Stimulated activated CD4-positive, alpha-beta T cell treated with anti-CD3 and anti-CD28 coated beads, TNF-alpha, amount 100 ng/mL, for 1 hour (primary cell): ENCODE measurements at regions not wholly inside any gene's neighbourhood (a gene's known extent, or its start where the extent isn't known, plus 50 kb on each side); places are given as distances from the start of the nearest gene placed in this dataset.

Source experiments
- DNase-seq, 3 donors: peaks; one replicate each; pipeline ENCODE4 v3.0.0-alpha.2; 2020; ENCODE audit warnings: low read depth in 3 of 3, low spot score in 1 of 3

GRCh38 chr3:18295171-18295920, 129.8 kb downstream of the SATB1 start:
- DNase-seq = no peak

DNA sequence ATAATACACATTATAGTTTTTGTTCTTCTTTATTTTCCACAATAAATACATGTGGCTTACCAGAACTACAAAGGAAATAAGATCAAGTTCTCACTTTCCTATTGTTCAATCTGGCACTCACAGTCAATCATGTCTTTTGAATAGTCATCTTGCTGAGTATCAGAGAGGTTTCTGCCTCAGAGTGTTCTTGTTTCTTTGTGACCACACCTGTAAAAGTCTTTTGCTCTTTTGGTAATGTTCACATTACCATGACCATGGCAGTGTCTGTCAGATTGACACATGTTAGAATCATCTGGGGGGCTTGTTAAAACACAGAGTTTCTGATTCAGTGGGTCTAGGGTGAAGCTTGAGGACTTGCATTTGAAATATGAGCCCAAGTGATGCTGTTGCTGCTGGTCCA, 135.0 kb downstream of the SATB1 start:
- no peak for DNase-seq

DNA sequence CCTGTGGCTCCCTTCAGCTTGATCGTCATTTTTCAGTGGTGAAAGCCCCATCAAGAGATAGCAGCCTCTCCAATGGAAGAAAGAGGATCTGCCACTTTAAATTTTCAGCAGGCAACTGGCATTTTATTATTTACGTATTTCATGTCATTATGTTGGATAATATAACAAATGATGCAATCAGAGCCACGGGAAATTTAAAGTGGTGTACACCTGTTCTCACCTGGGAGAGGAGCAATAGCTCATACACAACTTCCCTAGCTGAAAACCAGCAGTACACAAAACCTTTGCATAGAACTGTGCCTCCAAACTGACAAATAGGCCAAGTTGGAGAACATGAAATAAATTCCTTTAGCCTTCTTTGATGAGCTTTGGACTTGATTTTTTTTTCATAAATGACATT, 136.9 kb downstream of the SATB1 start:
- DNase-seq = no peak

- DNase-seq = no peak
Observed at GRCh38 chr3:18284716-18285115, 140.4 kb downstream of the SATB1 start.

- DNase-seq = no peak
Observed at GRCh38 chr3:18283680-18284079, 141.5 kb downstream of the SATB1 start.

DNA sequence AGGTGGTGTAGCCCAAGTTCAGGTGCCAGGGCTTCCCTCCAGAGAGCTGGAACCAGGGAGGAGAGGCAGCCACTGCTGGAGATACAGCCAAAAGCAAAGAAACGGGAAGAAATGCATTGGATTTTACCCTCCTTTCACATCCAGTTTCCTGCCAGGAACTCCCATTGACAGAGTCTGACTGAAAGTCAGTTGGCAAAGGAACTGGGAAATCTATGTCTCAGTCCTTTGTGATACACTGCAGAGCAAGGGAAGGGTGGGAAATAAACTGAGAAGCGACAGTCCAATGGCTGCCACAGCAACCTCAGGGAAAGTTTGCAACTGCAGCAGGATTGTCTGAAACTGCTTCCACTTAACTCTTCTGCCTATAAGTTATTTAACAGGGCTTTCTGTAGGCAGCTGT, 142.6 kb downstream of the SATB1 start:
- no peak for DNase-seq

DNA sequence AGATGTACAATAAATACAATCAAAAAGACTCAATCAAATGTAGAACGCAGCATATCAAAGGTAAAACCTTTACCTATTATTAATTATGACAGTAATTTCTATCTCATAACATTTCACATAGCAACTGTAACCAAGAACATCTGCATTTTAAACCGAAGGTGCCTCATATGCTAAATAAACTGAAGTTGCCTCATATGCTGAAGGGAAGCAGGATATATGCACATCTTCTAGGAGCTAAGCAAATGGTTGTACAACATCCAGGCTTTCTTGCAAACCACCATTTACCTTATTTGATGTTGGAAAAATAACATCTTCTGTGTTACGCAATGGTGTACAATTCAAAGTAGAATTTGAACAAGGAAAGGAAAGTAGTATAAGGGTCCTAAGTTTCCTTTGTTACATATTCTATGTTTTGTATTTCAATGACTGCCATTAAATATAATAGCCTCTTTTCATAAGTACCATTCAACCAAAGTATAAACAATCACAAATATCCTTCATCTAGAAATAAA, 145.9 kb downstream of the SATB1 start:
- no peak for DNase-seq

GRCh38 chr3:18264853-18265252, 160.3 kb downstream of the SATB1 start:
- no peak for DNase-seq

DNA sequence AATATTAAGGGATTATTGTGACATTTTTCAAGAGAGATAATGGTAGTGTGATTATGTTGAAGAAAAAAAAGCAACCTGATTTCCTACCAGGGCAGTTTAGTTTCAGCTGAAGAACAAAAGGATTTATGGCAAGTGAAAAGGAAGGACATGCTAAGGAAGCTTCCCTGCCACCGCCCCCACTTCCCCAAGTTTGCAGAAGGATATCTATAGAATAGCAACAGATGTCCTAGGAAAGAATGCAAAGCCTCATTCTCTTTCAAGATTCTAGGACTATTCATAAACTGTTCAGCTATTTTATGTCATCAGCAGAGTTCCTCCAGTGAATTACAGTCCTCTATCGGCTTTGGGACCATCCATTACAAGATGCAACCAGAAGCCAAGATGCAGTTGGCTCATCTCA, 160.8 kb downstream of the SATB1 start:
- DNase-seq = no peak

GRCh38 chr3:18258492-18258891, 166.6 kb downstream of the SATB1 start:
- DNase-seq = no peak

GRCh38 chr3:18252578-18252977, 172.6 kb downstream of the SATB1 start:
- no peak for DNase-seq

GRCh38 chr3:18250991-18251390, 174.1 kb downstream of the SATB1 start:
- DNase-seq = no peak

DNA sequence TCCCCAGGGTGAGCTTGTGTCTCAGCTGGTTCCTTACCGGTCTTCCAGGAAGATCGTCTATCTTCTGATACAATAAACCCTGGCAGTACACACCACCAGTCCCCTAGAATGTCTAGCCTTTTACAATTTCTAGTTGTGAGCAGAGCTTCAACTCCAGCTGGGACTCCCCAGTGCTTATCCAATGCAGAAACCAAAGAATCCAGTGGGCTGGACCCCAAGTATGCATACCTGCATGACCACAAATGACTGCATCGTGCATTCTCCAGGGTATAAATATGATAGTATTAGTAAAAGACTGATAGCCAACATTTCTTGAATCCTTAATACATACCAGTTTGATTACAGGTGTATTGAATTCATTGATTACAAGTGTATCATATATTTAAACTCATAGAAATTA, 176.0 kb downstream of the SATB1 start:
- no peak for DNase-seq

- no peak for DNase-seq
Observed at GRCh38 chr3:18247776-18248310, 177.3 kb downstream of the SATB1 start.

- DNase-seq = no peak
Observed at GRCh38 chr3:18247139-18247695, 177.9 kb downstream of the SATB1 start.

- no peak for DNase-seq
Observed at GRCh38 chr3:18246336-18247060, 178.6 kb downstream of the SATB1 start.

- DNase-seq = no peak
Observed at GRCh38 chr3:18245721-18246120, 179.4 kb downstream of the SATB1 start.

DNA sequence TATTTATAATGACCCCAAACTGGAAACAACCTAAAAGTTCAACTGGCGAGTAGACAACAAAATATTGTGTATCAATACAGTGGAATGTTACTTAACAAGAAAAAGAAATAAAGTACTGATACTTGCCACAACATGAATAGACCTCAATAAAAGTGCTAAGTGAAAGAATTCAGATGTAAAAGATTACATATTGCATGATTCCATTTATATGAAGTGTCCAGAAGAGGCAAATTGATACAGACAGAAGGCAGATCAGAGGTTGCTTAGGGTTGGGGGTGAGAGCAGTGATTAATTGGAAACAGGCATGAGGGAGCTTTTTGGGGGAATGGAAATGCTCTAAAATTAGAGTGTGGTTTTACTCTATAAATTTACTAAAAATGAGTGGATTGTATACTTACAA, 183.3 kb downstream of the SATB1 start:
- DNase-seq = no peak

GRCh38 chr3:18239674-18240073, 185.5 kb downstream of the SATB1 start:
- DNase-seq = no peak

DNA sequence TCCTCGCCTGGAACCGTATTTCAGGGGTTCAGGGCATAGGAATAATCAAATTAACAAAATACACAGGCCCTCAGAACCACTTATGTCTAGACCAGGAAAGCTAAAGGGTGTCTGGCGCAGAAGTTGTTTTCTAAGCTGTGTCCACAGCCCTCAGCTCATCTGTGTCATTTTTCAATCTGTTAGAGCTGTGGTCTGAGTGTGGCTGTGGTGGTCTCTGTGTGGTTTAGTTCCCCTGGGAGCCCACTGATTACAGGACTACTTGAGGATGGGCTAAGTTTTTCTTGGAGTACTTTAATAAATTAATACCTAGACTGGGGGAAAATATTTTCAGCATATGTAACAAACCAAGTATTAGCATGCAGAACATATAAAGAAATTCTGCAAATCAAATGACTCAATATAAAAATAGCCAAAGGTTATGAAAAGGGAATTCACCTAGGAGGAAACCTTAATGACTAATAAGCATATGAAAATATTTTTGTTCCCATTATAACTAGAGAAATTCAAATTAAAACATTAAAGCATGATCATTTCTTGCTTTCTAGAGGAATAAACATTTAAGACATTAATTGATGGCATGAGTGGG, 186.3 kb downstream of the SATB1 start:
- no peak for DNase-seq

GRCh38 chr3:18238332-18238731, 186.8 kb downstream of the SATB1 start:
- DNase-seq = no peak
